ENCODE measurements at regions not wholly inside any gene's neighbourhood (a gene's known extent, or its start where the extent isn't known, plus 50 kb on each side); places are given as distances from the start of the nearest gene placed in this dataset.

GRCh38 chr1:198909973-198910372, 271.1 kb downstream of the PTPRC start:
- Mint-ChIP-seq H3K27me3 (no peaks in the 10 kb centered on the region), H3K9me3 (no peaks in the 10 kb centered on the region), H3K4me3 (no peak overlapping the region), H3K27ac (no peak overlapping the region), H3K36me3 (peaks cover 36% of the 10 kb centered on the region), H3K4me1 (ENCODE audit: unreplicated experiment) (peaks cover 13% of the 10 kb centered on the region)
- peak; percentile 21 for TF ChIP-seq CTCF (conservative IDR thresholded peaks at IDR 0.05)
- DNase-seq (ENCODE audit: extremely low spot score, unreplicated experiment), result no peak

- H3K4me3 Mint-ChIP-seq, result no peak overlapping the region
- DNase-seq (ENCODE audit: extremely low spot score, unreplicated experiment), result no peak
- H3K9me3 Mint-ChIP-seq, result no peaks in the 10 kb centered on the region
- H3K36me3 Mint-ChIP-seq, result peaks cover 36% of the 10 kb centered on the region
- peaks cover 10% of the 10 kb centered on the region for H3K4me1 Mint-ChIP-seq (ENCODE audit: unreplicated experiment)
- H3K27me3 Mint-ChIP-seq, result no peaks in the 10 kb centered on the region
- H3K27ac Mint-ChIP-seq, result no peak overlapping the region
- TF ChIP-seq CTCF (conservative IDR thresholded peaks at IDR 0.05), result no peak
Observed at GRCh38 chr1:198910816-198911215, 272.0 kb downstream of the PTPRC start.

GRCh38 chr1:198912046-198912445, 273.2 kb downstream of the PTPRC start:
- Mint-ChIP-seq H3K27me3 (no peaks in the 10 kb centered on the region), H3K27ac (no peak overlapping the region), H3K4me3 (no peak overlapping the region), H3K36me3 (peaks cover 34% of the 10 kb centered on the region), H3K9me3 (no peaks in the 10 kb centered on the region), H3K4me1 (ENCODE audit: unreplicated experiment) (peaks cover 14% of the 10 kb centered on the region)
- no peak for DNase-seq (ENCODE audit: extremely low spot score, unreplicated experiment)
- no peak for TF ChIP-seq CTCF (conservative IDR thresholded peaks at IDR 0.05)

- H3K36me3 Mint-ChIP-seq, result peaks cover 40% of the 10 kb centered on the region
- H3K4me3 Mint-ChIP-seq, result no peak overlapping the region
- H3K27ac Mint-ChIP-seq, result no peak overlapping the region
- TF ChIP-seq CTCF (conservative IDR thresholded peaks at IDR 0.05), result no peak
- peaks cover under 1% of the 10 kb centered on the region for H3K9me3 Mint-ChIP-seq
- no peaks in the 10 kb centered on the region for H3K27me3 Mint-ChIP-seq
- H3K4me1 Mint-ChIP-seq (ENCODE audit: unreplicated experiment), result peaks cover 21% of the 10 kb centered on the region
- DNase-seq (ENCODE audit: extremely low spot score, unreplicated experiment), result no peak
Observed at GRCh38 chr1:198913667-198914066, 274.8 kb downstream of the PTPRC start.

- no peaks in the 10 kb centered on the region for H3K27me3 Mint-ChIP-seq
- H3K9me3 Mint-ChIP-seq, result peaks cover 6% of the 10 kb centered on the region
- no peak overlapping the region for H3K4me3 Mint-ChIP-seq
- TF ChIP-seq CTCF (conservative IDR thresholded peaks at IDR 0.05), result no peak
- H3K27ac Mint-ChIP-seq, result no peak overlapping the region
- H3K36me3 Mint-ChIP-seq, result peaks cover 53% of the 10 kb centered on the region
- peaks cover 21% of the 10 kb centered on the region for H3K4me1 Mint-ChIP-seq (ENCODE audit: unreplicated experiment)
- DNase-seq (ENCODE audit: extremely low spot score, unreplicated experiment), result no peak
Observed at GRCh38 chr1:198915327-198916231, 276.7 kb downstream of the PTPRC start.

All from type B pancreatic cell (in vitro differentiated cells).